ENCODE measurements at regions not wholly inside any gene's neighbourhood (a gene's known extent, or its start where the extent isn't known, plus 50 kb on each side); places are given as distances from the start of the nearest gene placed in this dataset.

- TF ChIP-seq, protein P1, sequence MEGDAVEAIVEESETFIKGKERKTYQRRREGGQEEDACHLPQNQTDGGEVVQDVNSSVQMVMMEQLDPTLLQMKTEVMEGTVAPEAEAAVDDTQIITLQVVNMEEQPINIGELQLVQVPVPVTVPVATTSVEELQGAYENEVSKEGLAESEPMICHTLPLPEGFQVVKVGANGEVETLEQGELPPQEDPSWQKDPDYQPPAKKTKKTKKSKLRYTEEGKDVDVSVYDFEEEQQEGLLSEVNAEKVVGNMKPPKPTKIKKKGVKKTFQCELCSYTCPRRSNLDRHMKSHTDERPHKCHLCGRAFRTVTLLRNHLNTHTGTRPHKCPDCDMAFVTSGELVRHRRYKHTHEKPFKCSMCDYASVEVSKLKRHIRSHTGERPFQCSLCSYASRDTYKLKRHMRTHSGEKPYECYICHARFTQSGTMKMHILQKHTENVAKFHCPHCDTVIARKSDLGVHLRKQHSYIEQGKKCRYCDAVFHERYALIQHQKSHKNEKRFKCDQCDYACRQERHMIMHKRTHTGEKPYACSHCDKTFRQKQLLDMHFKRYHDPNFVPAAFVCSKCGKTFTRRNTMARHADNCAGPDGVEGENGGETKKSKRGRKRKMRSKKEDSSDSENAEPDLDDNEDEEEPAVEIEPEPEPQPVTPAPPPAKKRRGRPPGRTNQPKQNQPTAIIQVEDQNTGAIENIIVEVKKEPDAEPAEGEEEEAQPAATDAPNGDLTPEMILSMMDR (conservative IDR thresholded peaks at IDR 0.05; ENCODE audit: low read depth, low read length) = no peak
- TF ChIP-seq EZH2 (IDR thresholded peaks at IDR 0.05; ENCODE audit: low read length, unreplicated experiment) = no peak
These were observed 280.3 kb downstream of the HTR7 start for GRCh38 chr10:90577569-90577968.
